NT2/D1 (cell line): ENCODE measurements at regions not wholly inside any gene's neighbourhood (a gene's known extent, or its start where the extent isn't known, plus 50 kb on each side); places are given as distances from the start of the nearest gene placed in this dataset.

Source experiments
- YY1 ChIP-seq: IDR thresholded peaks from 2 replicates; pipeline ENCODE4 v1.6.1; 2011; ENCODE audit not compliant: insufficient read length, insufficient read depth
- ZNF274 ChIP-seq: IDR thresholded peaks from 2 replicates; pipeline ENCODE4 v1.6.1; 2011; ENCODE audit warnings: mild to moderate bottlenecking, low read depth, low read length

- TF ChIP-seq YY1 (no peak), ZNF274 (no peak)
Measured at GRCh38 chr1:87674791-87675190, 346.1 kb downstream of the LMO4 start.
